Right lobe of liver (tissue), 4 donors: ENCODE measurements at regions not wholly inside any gene's neighbourhood (a gene's known extent, or its start where the extent isn't known, plus 50 kb on each side); places are given as distances from the start of the nearest gene placed in this dataset.

Source experiments
- CTCF ChIP-seq, 4 donors: fragments of 200-600 bp in 3 of 4; fragments of 450-650 bp in 1 of 4; IDR thresholded peaks; one replicate each; pipeline versions ENCODE4 v1.5.1 to v1.8.0; 2016 to 2022; ENCODE audit warnings: antibody characterized with exemption in 4 of 4, mild to moderate bottlenecking in 2 of 4
- POLR2A ChIP-seq: fragments of 450-650 bp; IDR thresholded peaks from one replicate; pipeline ENCODE4 v1.6.1; 2017; ENCODE audit warnings: antibody characterized with exemption, mild to moderate bottlenecking
- donor health status: DM: no; HTN: no; CAD: no.
- donor health status: DM: no; HTN: no; CAD: no.
- donor health status: DM: no; HTN: yes; CAD: no.

- TF ChIP-seq CTCF (IDR thresholded peaks at IDR 0.05) (no peak), POLR2A (no peak)
Measured at GRCh38 chr5:17810734-17811133, 176.5 kb downstream of the TAF11L14 start.
